ENCODE measurements at regions not wholly inside any gene's neighbourhood (a gene's known extent, or its start where the extent isn't known, plus 50 kb on each side); places are given as distances from the start of the nearest gene placed in this dataset.

DNA sequence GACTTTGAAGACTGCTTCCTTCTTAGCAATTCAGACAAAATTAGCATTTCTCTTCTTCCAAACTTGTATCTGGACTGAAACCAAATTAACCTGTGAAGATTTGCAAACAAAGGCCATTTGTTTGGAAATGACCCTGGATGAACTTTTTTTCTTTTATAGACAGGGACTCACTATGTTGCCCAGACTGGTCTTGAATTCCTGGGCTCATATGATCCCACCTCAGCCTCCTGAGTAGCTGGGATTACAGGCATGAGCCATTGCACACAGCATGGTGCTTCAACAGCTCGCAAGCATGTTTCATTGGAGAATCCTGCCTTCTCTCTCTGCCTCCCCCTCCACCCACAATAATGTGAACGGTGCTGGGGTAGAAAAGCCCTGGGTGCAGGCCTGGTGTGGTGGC, 170.2 kb downstream of the ARL4C start:
- ATAC-seq (no peak), DNase-seq (ENCODE audit: low spot score) (no peak)
- intact Hi-C loops (cut with DNase I): no loop called here

DNA sequence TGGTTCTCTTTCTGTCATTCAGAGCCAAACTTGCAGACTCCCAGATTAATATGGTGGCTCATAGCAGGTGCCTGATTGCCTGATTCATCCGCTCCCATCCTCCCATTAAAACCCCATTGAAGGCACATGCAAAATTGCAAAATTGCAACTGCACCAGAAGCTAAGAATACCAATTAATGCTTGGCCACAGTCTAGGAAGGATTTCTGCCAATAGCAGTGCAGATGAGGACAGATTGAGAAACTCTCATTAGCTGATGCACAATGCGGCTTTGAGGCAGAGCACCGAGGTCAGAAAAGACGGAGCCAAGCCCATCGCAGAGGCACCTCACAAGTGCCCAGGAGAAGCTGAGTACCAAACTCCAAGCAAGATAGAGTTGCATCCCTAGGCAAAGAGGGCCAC, 172.8 kb downstream of the ARL4C start:
- intact Hi-C loops (cut with DNase I): no loop called here
- DNase-seq (ENCODE audit: low spot score): no peak

DNA sequence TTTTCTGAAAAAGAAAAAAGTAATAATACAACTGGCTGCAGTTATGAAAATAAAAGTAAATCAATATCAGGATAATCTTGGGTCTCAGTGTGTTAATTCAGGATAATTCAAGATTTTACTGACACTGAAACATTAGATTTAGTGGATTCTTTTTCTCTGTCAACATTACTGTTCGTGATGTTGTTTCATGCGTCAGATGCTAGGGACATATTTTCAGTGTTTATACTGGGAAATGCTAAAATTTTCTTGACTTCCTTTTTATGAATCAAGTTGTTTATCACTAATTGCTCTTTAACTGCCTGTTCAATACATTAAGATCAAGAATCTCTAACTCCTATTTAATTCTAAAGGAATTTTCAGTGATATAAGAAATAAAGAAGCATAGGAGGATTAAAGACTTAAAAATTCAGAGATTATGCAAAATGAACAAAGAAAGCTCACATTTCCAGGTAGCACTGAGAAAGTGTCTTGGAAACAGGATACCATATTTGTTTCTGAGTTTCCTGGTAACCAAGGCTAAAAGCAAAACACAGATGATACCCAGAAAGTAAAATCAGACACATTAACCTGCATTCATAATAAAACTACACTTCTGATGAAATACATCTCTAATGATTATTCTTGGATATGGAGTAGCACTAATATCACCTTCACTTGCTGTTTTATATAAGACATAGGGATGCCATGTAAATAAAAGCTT, 174.0 kb downstream of the ARL4C start:
- intact Hi-C loops (cut with DNase I): no loop called here
- no peak for ATAC-seq
- no peak for DNase-seq (ENCODE audit: low spot score)

More for the DNA sequence above, 172.8 kb downstream of the ARL4C start:
- peak; percentile 61 for ATAC-seq

DNA sequence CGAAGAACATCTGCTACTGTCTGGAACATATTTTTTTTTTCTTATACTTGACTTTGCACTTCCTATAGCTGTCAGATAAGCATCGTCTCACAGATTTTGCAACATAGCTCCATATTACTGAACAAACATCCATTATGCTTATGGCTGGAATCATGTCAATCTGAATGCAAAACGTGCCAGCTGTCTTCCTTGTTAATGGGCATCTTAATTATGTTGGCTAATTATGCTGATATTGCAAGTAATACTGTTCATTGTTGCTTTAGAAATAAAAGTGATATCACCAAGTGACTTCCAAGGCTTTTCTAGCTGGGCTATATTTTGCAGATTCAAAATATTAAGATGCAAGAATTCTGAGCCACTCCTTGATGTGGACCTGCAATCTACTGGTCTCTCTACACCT, 176.8 kb downstream of the ARL4C start:
- no peak for ATAC-seq
- no peak for DNase-seq (ENCODE audit: low spot score)

DNA sequence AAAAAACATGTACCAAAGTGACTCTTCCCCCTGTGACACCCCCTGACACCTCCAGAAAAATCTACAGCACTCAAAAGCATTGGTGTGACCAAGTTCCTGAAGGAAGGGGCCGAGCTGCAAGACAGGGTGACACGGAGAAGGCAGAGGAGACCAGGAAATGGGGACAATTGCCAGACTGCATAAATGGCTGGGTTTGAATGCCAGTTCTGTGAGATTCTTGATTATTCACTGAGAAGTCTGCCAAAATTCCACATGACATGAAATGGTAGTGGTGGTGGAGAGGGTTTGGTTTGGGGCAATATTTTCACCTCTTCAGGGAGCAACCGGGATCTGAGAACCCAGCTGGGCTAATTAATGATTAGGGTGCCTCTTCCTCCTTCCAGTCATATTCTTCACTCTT, 178.5 kb downstream of the ARL4C start:
- DNase-seq (ENCODE audit: low spot score) (no peak), ATAC-seq (no peak)
- intact Hi-C loops (cut with DNase I): no loop called here

More for the DNA sequence above, 176.8 kb downstream of the ARL4C start:
- intact Hi-C loops (cut with DNase I): no loop called here

DNA sequence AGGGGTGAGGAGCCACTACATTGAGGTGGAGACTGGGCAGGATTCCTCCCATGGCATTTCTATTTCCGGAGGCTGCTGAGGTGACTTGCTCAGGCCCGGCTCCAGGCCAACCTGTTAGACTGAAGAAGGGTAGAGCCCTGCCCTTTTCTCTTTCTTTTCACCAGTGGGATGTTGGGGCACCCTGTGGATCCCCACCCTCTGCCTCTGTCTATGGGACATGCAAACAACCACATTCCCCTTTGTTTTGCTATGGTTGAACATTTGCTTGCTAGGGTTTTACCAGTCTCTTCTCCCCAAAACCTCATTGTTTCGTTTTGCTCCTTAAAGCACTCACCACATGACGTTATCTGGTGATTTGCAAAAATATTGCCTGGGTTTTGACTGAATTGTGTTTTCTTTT, 183.3 kb downstream of the ARL4C start:
- DNase-seq (ENCODE audit: low spot score) (no peak), ATAC-seq (no peak)
- intact Hi-C loops (cut with DNase I): no loop called here

DNA sequence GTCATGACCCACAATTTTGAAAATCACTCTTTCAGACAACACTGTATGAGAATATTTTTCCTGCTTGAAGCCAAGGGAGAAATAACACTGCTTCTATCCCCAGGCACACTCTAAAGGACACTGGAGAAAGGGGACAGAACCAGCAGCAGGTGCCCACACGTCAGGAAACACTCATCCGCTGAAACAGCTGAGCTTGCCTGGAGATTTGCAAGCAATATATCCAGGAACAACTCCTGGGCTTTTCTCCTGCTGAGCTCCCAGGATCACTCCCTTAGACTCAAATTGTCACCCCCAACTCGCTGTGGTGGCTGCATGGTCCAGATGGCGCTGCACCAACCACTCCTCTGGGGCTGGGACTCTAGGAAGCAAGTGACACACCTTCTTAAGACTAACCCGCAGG, 186.7 kb downstream of the ARL4C start:
- intact Hi-C loops (cut with DNase I): no loop called here
- DNase-seq (ENCODE audit: low spot score) (peak; percentile 23), ATAC-seq (no peak)

DNA sequence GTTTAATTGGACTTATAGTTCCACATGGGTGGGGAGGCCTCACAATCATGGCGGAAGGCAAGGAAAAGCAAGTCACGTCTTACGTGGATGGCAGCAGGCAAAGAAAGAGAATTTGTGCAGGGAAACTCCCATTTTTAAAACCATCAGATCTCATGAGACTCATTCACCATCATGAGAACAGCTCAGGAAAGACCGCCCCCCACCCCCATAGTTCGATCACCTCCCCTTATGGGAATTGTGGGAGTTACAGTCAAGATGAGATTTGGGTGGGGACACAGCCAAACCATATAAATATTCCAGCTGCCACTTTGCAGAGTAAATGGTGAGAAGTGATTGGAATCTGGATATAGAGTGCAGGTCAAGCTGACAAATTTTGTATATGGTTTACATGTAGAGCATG, 187.4 kb downstream of the ARL4C start:
- no peak for ATAC-seq
- peak; percentile 33 for DNase-seq (ENCODE audit: low spot score)
- intact Hi-C loops (cut with DNase I): no loop called here

DNA sequence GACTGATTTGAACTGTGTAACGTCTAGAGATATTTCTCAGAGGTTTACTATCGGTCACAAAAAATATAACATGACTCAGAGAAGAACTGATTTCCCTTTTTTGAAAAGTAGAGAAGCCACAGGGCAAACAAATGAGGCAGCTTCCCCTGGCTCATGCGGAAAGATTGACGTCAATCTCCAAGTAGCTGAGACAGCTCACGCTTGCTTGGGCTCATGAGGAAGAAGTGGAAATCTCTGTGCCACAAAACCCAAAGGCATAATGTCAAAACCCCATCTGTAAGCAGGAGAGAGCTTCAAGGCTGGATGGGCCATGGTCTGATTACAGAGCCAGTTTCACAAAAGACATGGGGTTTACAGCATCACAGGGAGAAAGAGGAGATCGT, 188.1 kb downstream of the ARL4C start:
- peak; percentile 87 for ATAC-seq
- intact Hi-C loops (cut with DNase I): no loop called here
- peak; percentile 54 for DNase-seq (ENCODE audit: low spot score)

DNA sequence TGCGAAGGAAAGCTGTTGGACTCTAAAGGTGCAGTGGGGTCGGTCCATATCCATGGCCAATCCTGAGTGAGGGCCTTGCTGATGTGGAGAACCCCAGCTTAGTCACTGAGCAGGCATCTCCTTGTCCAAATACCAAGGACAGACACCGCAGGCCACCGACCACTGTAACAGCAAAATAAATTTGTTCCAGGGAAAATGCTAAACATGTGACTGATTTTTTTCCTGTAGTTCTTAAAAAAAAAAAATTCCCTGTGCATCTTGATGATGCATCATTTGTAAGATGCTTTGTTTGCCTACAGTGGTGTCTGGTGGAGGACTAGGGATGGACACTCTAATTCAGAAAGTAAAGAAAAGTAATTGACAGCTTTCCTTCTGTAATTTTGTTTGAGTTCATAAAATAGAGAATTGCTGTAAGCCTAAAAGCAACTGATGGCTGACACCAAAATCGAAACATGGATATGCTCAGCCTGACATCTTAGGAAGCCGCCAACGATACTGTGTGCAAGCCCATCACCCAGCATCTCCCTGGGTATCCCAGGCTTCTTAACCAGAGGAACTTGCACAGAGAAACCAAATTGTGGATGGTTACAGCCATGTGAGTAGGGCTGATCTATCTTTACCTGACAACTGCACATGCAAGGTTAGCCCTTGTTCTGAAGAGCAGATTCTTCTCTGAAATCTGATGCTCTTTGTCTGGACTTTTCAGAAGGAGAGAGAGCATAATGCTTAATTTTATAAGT, 188.6 kb downstream of the ARL4C start:
- ATAC-seq: no peak

DNA sequence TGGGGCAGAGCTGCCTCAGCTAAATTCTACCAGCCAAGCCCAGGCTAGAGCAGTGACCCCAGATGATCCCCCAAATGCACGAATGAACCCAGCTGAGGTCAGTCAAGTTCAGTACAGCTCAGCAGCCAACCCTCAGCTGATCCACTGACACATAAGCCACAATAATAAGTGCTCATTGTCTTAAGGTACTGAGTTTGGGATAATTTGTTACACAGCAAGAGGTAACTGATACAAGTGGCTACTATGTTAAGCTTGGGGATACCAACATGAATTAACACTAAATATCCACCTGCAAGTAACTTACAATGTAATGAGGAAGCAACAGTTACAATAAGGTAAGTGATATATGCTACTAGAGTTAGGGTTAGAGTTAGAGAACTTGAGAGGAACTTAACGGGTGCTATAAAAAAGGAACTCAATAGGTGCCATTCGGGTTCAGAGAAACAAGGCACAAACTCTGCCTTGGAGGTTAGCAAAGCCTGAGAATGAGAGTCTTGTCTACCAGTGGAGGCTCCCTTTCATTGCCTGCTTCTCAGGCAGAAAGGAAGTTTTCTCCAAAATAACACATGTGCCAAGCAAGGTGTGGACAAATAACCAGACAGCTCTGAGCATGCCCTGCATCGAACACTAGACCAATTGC, 189.4 kb downstream of the ARL4C start:
- no peak for ATAC-seq
- no peak for DNase-seq (ENCODE audit: low spot score)

More for the DNA sequence above, 188.6 kb downstream of the ARL4C start:
- no peak for DNase-seq (ENCODE audit: low spot score)
- intact Hi-C loops (cut with DNase I): no loop called here

DNA sequence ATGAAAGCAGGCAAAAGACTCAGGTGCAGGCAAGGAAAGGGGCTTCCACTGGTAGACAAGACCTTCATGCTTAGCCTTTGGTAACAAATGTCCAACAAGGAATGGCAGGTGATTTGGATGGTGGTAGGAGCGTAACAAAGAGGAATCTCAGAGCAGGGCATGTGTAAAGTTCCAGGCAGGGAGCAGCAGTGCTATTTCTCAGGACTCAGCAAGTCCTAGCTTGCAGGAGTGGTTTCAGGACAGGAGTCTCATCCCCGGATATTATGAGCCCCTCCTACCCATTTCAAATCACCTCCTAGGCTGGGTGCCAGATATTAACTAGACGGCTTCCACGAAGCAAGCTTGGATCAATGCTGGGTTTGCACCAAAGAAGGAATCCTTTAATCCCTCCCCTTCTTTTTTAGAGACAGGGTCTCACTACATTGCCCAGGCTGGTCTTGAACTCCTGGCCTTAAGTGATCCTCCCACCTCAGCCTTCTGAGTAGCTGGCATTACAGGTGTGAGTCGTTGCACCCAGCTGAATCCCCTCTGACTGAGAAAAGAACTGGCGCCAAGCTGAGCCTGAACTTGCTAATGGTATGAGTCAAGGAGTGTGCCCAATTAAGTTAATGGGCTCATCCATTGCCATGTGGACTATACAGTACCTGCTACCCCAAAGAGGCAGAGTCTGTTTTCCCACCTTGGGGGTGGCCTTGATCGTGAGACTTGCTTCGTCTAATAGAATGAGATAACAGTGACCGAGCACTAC, 190.3 kb downstream of the ARL4C start:
- no peak for DNase-seq (ENCODE audit: low spot score)
- ATAC-seq: no peak
- intact Hi-C loops (cut with DNase I): no loop called here

More for the DNA sequence above, 189.4 kb downstream of the ARL4C start:
- intact Hi-C loops (cut with DNase I): no loop called here

DNA sequence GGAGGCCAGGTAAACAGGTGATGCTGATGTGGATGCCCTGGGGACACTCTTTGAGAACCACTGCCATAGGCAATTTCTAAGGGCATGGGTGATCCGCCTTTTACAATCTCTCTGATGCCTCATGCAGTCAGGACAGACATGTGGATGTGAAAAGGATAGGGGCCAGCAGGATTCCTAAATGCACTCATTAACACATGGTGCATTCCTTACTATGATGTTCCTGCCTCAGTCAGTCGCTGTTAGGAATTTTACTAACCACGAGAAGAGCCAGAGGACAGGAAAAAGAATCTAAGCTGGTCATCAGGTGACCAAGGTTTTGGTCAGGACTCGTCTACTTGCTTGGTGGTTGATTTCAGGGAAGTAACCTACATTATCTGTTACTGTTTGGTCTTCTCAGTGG, 191.0 kb downstream of the ARL4C start:
- DNase-seq (ENCODE audit: low spot score) (no peak), ATAC-seq (no peak)
- intact Hi-C loops (cut with DNase I): no loop called here

DNA sequence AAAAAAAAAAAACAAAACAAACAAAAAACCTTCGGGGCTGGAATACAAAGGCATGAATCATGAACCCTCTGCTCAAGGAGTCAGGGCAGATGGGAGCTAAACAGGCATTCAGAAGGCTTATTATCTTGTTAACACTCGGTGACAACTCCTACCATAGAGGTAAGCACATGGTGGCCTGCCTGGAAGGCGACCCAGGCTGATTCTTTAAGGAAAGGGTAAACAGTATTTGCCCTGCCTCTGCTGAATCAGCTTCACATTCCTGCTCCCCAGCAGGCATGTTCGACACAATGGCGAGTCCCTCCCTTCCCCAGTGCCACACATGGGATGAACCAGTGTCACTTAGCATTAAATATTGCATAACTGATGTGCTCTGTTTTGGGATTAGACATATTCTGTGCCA, 191.9 kb downstream of the ARL4C start:
- intact Hi-C loops (cut with DNase I): no loop called here
- ATAC-seq (no peak), DNase-seq (ENCODE audit: low spot score) (no peak)

DNA sequence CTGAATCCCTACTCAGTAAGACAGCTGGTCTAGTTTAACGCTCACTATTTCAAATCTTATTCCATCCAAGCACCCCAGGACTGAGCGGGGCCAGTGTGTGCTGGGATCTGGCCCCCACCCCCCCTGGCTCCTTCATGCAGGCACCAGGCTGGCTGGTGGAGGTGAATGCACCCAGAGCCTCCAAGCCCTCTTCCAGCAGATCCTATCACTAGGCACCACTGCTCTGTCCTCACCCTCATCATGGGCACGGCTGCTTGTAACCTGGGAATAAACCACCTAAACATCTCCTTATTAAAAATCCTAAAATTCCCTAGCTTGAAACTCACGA, 194.3 kb downstream of the ARL4C start:
- intact Hi-C loops (cut with DNase I): no loop called here
- no peak for ATAC-seq
- no peak for DNase-seq (ENCODE audit: low spot score)

DNA sequence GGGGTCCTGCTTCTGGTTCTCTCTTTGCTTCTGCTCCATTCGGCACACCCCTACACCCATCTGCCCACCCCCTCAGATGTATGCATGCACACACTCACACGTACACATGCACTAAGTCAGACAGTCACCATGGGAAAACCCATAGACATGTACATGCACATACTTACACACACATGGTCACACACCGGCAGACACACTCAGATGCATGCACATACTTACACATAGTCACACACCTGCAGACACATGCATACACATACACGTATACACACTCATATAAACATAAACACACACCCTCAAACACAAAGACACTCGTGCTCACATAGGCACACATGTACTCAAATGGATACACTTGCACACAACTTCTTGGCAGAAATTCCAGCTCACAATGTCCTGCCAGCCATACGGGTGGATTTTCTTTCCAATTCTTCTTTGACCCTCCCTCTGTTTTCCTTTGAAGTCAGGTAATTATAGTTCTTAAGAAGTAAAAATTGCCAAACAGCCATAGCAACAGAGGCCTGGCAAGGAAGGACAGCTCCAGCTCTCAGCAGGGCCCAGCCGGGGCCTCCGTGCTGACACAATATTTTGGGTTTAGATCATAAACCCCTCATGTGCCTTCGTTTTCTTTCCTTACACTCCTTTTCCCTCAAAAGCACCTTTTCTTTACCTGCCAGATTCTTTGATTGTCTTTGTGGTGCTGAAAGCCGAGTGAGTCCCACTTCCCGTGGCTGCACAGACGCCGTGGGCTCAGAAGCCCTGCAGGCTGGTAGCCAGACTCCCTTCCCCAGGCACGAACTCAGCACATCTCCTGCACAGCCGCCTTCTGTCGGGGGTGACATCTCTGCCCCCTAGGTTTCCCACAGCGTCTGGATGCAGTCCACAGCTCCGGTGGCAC, 195.7 kb downstream of the ARL4C start:
- DNase-seq (ENCODE audit: low spot score) (no peak), ATAC-seq (no peak)
- intact Hi-C loops (cut with DNase I): no loop called here

DNA sequence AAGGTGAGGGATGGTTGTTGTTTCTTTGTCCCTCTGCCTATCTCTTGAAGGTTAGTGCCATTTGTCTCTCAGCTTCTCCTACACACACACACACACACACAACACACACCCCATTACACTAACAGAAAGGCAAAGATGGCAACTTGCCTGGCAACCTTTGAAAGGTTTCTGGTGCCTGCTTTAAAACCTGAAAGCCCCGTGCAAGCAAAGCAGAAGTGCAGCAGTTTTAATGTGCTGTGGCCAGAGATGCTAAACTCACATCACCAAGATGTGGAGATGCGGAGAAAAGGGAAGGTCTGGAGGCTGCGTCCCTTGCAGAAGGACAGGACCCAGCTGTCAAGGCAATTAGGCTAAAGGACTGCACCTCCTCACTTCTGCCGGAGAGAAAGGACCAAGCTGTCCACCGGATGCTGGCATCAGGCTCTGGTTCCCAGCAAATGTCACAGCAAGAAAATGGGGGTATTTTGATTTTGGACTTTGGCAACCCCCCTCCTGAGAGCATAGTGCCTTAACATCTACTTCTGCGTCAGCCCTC, 196.4 kb downstream of the ARL4C start:
- intact Hi-C loops (cut with DNase I): no loop called here
- ATAC-seq (no peak), DNase-seq (ENCODE audit: low spot score) (no peak)

DNA sequence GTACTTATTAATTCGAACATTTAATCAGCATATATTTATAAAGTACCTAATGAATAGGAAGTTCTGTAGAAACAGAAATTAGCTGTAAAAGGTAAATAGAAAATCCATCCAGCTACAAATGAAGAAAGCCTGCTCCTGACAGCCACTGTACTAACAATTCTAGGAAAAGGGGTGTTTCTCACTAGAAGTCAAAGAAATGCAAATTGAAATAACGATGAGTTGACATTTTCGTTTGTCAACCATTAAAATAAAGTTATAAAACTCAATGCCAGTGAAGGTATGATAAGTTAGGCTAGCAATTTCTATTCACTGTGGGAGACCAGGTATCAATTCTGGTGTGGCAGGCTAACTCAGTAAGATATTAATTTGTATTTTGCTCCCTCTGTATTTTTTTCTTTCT, 198.0 kb downstream of the ARL4C start:
- intact Hi-C loops (cut with DNase I): no loop called here
- DNase-seq (ENCODE audit: low spot score): no peak
- ATAC-seq: no peak

DNA sequence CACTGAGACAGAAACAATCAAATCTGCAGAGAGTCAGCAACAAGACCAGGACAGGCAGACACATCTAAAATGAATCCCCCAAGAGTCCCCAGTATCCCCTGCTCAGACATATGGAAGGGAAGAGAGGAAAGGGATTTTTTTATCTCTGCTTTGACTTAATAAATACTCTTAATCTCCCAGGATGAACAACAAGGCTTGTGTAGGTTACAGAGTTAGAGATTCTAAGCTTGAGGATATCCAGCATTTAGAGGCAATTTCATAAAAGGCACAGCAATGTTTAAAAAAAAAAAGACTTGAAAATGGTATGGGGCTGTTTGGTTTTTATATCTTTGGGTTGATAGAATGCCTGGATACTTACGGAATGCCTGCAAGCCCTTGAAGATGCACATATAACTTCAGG, 199.9 kb downstream of the ARL4C start:
- ATAC-seq (no peak), DNase-seq (ENCODE audit: low spot score) (no peak)
- intact Hi-C loops (cut with DNase I): no loop called here

Data from sciatic nerve (tissue), 2 donors.